ENCODE measurements at regions not wholly inside any gene's neighbourhood (a gene's known extent, or its start where the extent isn't known, plus 50 kb on each side); places are given as distances from the start of the nearest gene placed in this dataset.

DNA sequence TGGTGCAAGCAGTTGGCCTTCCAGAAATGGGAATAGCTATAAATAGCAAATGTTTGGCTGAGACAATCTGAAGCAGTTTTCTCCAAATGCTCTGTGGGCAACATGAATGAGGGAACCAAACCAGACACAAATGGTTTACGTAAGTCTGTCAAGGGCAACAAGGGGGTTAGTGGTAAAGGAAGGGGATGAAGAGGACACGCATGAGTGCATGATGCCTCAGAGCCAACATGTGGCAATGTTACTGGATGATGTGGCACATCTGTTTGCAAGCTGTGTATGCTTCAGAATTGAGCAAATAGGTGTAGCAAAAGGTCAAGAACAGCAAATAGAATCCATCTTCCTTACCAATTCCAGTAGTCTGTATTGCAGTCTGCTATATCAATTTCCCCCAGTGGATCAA, 76.3 kb upstream of the LMO4 start:
- TF ChIP-seq EZH2 (IDR thresholded peaks at IDR 0.05) (no peak), EZH2phosphoT487 (IDR thresholded peaks at IDR 0.05) (no peak)
- TF ChIP-seq, protein P1, sequence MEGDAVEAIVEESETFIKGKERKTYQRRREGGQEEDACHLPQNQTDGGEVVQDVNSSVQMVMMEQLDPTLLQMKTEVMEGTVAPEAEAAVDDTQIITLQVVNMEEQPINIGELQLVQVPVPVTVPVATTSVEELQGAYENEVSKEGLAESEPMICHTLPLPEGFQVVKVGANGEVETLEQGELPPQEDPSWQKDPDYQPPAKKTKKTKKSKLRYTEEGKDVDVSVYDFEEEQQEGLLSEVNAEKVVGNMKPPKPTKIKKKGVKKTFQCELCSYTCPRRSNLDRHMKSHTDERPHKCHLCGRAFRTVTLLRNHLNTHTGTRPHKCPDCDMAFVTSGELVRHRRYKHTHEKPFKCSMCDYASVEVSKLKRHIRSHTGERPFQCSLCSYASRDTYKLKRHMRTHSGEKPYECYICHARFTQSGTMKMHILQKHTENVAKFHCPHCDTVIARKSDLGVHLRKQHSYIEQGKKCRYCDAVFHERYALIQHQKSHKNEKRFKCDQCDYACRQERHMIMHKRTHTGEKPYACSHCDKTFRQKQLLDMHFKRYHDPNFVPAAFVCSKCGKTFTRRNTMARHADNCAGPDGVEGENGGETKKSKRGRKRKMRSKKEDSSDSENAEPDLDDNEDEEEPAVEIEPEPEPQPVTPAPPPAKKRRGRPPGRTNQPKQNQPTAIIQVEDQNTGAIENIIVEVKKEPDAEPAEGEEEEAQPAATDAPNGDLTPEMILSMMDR (IDR thresholded peaks at IDR 0.05): no peak
